ENCODE measurements at regions not wholly inside any gene's neighbourhood (a gene's known extent, or its start where the extent isn't known, plus 50 kb on each side); places are given as distances from the start of the nearest gene placed in this dataset.
"Not testable (repeated sequence)": the region's sequence is repeated elsewhere in the genome, so short reads cannot be mapped to it uniquely, and the experiment has no call there.

GRCh38 chr13:88417801-88418200 lies 746.6 kb downstream of the SLITRK5 start:
- no peak for DNase-seq (ENCODE audit: low read depth)

GRCh38 chr13:88424463-88424862 lies 753.3 kb downstream of the SLITRK5 start:
- DNase-seq (ENCODE audit: low read depth), result no peak

GRCh38 chr13:88426661-88427060 lies 755.5 kb downstream of the SLITRK5 start:
- no peak for DNase-seq (ENCODE audit: low read depth)

- no peak for DNase-seq (ENCODE audit: low read depth)
Observed at GRCh38 chr13:88429862-88430261, 758.7 kb downstream of the SLITRK5 start.

- no peak for DNase-seq (ENCODE audit: low read depth)
Observed at GRCh38 chr13:88434953-88435352, 763.8 kb downstream of the SLITRK5 start.

GRCh38 chr13:88436974-88437373 lies 765.8 kb downstream of the SLITRK5 start:
- DNase-seq (ENCODE audit: low read depth), result no peak

- DNase-seq (ENCODE audit: low read depth), result no peak
Observed at GRCh38 chr13:88450515-88450914, 779.3 kb downstream of the SLITRK5 start.

GRCh38 chr13:88456151-88456550 lies 785.0 kb downstream of the SLITRK5 start:
- DNase-seq (ENCODE audit: low read depth), result no peak

GRCh38 chr13:88459331-88459730 lies 788.2 kb downstream of the SLITRK5 start:
- DNase-seq (ENCODE audit: low read depth), result no peak

GRCh38 chr13:88461272-88462009 lies 790.3 kb downstream of the SLITRK5 start:
- DNase-seq (ENCODE audit: low read depth), result no peak

GRCh38 chr13:88464851-88465250 lies 793.7 kb downstream of the SLITRK5 start:
- no peak for DNase-seq (ENCODE audit: low read depth)

GRCh38 chr13:88472316-88472715 lies 801.1 kb downstream of the SLITRK5 start:
- no peak for DNase-seq (ENCODE audit: low read depth)

GRCh38 chr13:88483202-88483601 lies 812.0 kb downstream of the SLITRK5 start:
- no peak for DNase-seq (ENCODE audit: low read depth)

GRCh38 chr13:88507909-88508308 lies 836.7 kb downstream of the SLITRK5 start:
- no peak for DNase-seq (ENCODE audit: low read depth)

- not testable (repeated sequence) for DNase-seq (ENCODE audit: low read depth)
Observed at GRCh38 chr13:88512993-88513392, 841.8 kb downstream of the SLITRK5 start.

GRCh38 chr13:88526186-88526852 lies 855.1 kb downstream of the SLITRK5 start:
- DNase-seq (ENCODE audit: low read depth), result no peak

GRCh38 chr13:88526853-88527215 lies 855.7 kb downstream of the SLITRK5 start:
- DNase-seq (ENCODE audit: low read depth), result no peak

GRCh38 chr13:88541994-88542393 lies 870.8 kb downstream of the SLITRK5 start:
- DNase-seq (ENCODE audit: low read depth), result no peak

- DNase-seq (ENCODE audit: low read depth), result no peak
Observed at GRCh38 chr13:88544836-88545235, 873.7 kb downstream of the SLITRK5 start.

GRCh38 chr13:88552966-88553365 lies 881.8 kb downstream of the SLITRK5 start:
- no peak for DNase-seq (ENCODE audit: low read depth)

- no peak for DNase-seq (ENCODE audit: low read depth)
Observed at GRCh38 chr13:88565566-88565965, 894.4 kb downstream of the SLITRK5 start.

GRCh38 chr13:88585861-88586260 lies 914.7 kb downstream of the SLITRK5 start:
- no peak for DNase-seq (ENCODE audit: low read depth)

GRCh38 chr13:88586263-88586662 lies 915.1 kb downstream of the SLITRK5 start:
- DNase-seq (ENCODE audit: low read depth), result no peak

- DNase-seq (ENCODE audit: low read depth), result no peak
Observed at GRCh38 chr13:88590574-88590973, 919.4 kb downstream of the SLITRK5 start.

Data from HS-5 (cell line).